Loucy (cell line): ENCODE measurements at regions not wholly inside any gene's neighbourhood (a gene's known extent, or its start where the extent isn't known, plus 50 kb on each side); places are given as distances from the start of the nearest gene placed in this dataset.

ENCODE experiments used
- H2AFZ ChIP-seq: fragments of 200-600 bp; sonication (generic); 2 replicates; pipeline ENCODE4 v1.6.0; 2016; ENCODE audit warnings: antibody characterized with exemption, mild to moderate bottlenecking, low read length, moderate library complexity
- H3F3A ChIP-seq: fragments of 200-600 bp; 2 replicates; pipeline ENCODE4 v1.6.0; 2016; ENCODE audit warnings: antibody characterized with exemption, low read depth, mild to moderate bottlenecking
- H3K27me3 ChIP-seq: fragments of 200-600 bp; sonication (generic); 2 replicates; pipeline ENCODE4 v1.6.1; 2014; ENCODE audit warnings: low read length, mild to moderate bottlenecking; ENCODE audit not compliant: insufficient read depth, poor library complexity, severe bottlenecking
- H3K36me3 ChIP-seq: fragments of 200-600 bp; sonication (generic); 2 replicates; pipeline ENCODE4 v1.6.1; 2016; ENCODE audit warnings: low read length; ENCODE audit not compliant: insufficient read depth
- H3K4me1 ChIP-seq: fragments of 200-600 bp; sonication (generic); 2 replicates; pipeline ENCODE4 v1.5.1; 2014; ENCODE audit warnings: low read length, mild to moderate bottlenecking; ENCODE audit not compliant: insufficient read depth, poor library complexity, severe bottlenecking
- H3K4me2 ChIP-seq: fragments of 200-600 bp; sonication (generic); 2 replicates; pipeline ENCODE4 v1.6.0; 2014; ENCODE audit warnings: antibody characterized with exemption, low read length, low read depth, mild to moderate bottlenecking; ENCODE audit not compliant: poor library complexity, severe bottlenecking
- H3K4me3 ChIP-seq: fragments of 200-600 bp; sonication (generic); 2 replicates; pipeline ENCODE4 v1.5.1; 2014; ENCODE audit warnings: low read length, mild to moderate bottlenecking, mixed read lengths; ENCODE audit not compliant: poor library complexity, severe bottlenecking
- H3K79me2 ChIP-seq: fragments of 200-600 bp; sonication (generic); 2 replicates; pipeline ENCODE4 v1.6.1; 2014; ENCODE audit warnings: low read length; ENCODE audit not compliant: insufficient read depth
- H3K9ac ChIP-seq: fragments of 200-600 bp; sonication (generic); 2 replicates; pipeline ENCODE4 v1.6.0; 2014; ENCODE audit warnings: mild to moderate bottlenecking, low read depth, low read length, moderate library complexity; ENCODE audit not compliant: poor library complexity, severe bottlenecking
- H3K9me2 ChIP-seq: fragments of 200-600 bp; sonication (generic); replicated peaks from 2 replicates; pipeline ENCODE4 v1.6.1; 2016; ENCODE audit warnings: low read depth, low read length, mixed read lengths
- H3K9me3 ChIP-seq: fragments of 200-600 bp; sonication (generic); 2 replicates; pipeline ENCODE4 v1.6.1; 2014; ENCODE audit warnings: mild to moderate bottlenecking, antibody characterized with exemption, low read length, low read depth; ENCODE audit not compliant: insufficient read depth
- H4K20me1 ChIP-seq: fragments of 200-600 bp; sonication (generic); 2 replicates; pipeline ENCODE4 v1.6.0; 2014; ENCODE audit warnings: antibody characterized with exemption, low read length, mild to moderate bottlenecking; ENCODE audit not compliant: insufficient read depth, poor library complexity, severe bottlenecking
- EZH2phosphoT487 ChIP-seq: fragments of 200-600 bp; IDR thresholded peaks from 2 replicates; pipeline ENCODE4 v1.6.1; 2018; ENCODE audit warnings: antibody characterized with exemption, mild to moderate bottlenecking, moderate library complexity, borderline replicate concordance
- TF ChIP-seq, protein P1 (sequence below): fragments of 200-600 bp; sonication (generic); conservative IDR thresholded peaks from 2 replicates; pipeline ENCODE4 v1.5.1; 2014; ENCODE audit warnings: mild to moderate bottlenecking, antibody characterized with exemption, low read length

- no peak overlapping the region for H2AFZ ChIP-seq
- H3K4me3 ChIP-seq: no peak overlapping the region
- H3K27me3 ChIP-seq: no peaks in the 10 kb centered on the region
- H3K9me3 ChIP-seq: no peaks in the 10 kb centered on the region
- no peaks in the 10 kb centered on the region for H3F3A ChIP-seq
- no peak overlapping the region for H3K9ac ChIP-seq
- H3K79me2 ChIP-seq: no peaks in the 10 kb centered on the region
- no peaks in the 10 kb centered on the region for H3K9me2 ChIP-seq
- no peak overlapping the region for H3K4me2 ChIP-seq
- H4K20me1 ChIP-seq: no peaks in the 10 kb centered on the region
- TF ChIP-seq, protein P1, sequence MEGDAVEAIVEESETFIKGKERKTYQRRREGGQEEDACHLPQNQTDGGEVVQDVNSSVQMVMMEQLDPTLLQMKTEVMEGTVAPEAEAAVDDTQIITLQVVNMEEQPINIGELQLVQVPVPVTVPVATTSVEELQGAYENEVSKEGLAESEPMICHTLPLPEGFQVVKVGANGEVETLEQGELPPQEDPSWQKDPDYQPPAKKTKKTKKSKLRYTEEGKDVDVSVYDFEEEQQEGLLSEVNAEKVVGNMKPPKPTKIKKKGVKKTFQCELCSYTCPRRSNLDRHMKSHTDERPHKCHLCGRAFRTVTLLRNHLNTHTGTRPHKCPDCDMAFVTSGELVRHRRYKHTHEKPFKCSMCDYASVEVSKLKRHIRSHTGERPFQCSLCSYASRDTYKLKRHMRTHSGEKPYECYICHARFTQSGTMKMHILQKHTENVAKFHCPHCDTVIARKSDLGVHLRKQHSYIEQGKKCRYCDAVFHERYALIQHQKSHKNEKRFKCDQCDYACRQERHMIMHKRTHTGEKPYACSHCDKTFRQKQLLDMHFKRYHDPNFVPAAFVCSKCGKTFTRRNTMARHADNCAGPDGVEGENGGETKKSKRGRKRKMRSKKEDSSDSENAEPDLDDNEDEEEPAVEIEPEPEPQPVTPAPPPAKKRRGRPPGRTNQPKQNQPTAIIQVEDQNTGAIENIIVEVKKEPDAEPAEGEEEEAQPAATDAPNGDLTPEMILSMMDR: no peak
- TF ChIP-seq EZH2phosphoT487: no peak
- no peaks in the 10 kb centered on the region for H3K4me1 ChIP-seq
- no peaks in the 10 kb centered on the region for H3K36me3 ChIP-seq
These were observed 50.6 kb upstream of the TMEM170B start for GRCh38 chr6:11486959-11487358.

DNA sequence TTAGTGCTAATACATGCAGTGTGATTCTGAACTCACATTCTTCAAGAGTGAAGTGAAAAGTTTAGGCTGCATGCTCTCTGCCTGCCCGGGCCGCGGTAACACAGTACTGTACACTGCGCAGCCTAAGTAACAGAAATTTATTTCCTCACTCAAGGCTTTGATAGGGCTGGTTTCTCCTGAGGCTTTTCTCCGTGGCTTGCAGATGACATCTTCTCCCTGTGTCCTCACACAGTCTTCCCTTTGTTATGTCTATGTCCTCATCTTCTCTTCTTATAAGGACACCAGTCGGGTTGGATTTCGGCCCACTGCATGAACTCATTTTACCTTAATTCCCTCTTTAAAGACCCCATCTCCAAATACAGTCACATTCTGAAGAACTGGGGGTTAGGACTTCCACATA lies 51.1 kb upstream of the TMEM170B start:
- Histone ChIP-seq H3F3A (no peaks in the 10 kb centered on the region), H3K27me3 (no peaks in the 10 kb centered on the region), H3K4me3 (no peak overlapping the region), H3K4me1 (no peaks in the 10 kb centered on the region), H3K9me2 (no peaks in the 10 kb centered on the region), H4K20me1 (no peaks in the 10 kb centered on the region), H2AFZ (no peak overlapping the region), H3K36me3 (no peaks in the 10 kb centered on the region), H3K9me3 (no peaks in the 10 kb centered on the region), H3K9ac (no peak overlapping the region), H3K4me2 (no peak overlapping the region), H3K79me2 (no peaks in the 10 kb centered on the region)
- no peak for TF ChIP-seq EZH2phosphoT487
- TF ChIP-seq, protein P1: no peak

- no peak overlapping the region for H3K9ac ChIP-seq
- no peaks in the 10 kb centered on the region for H3K4me1 ChIP-seq
- TF ChIP-seq EZH2phosphoT487: no peak
- TF ChIP-seq, protein P1: no peak
- no peaks in the 10 kb centered on the region for H3K79me2 ChIP-seq
- H3K9me3 ChIP-seq: no peaks in the 10 kb centered on the region
- no peaks in the 10 kb centered on the region for H3K36me3 ChIP-seq
- no peak overlapping the region for H3K4me2 ChIP-seq
- no peaks in the 10 kb centered on the region for H4K20me1 ChIP-seq
- no peaks in the 10 kb centered on the region for H3K27me3 ChIP-seq
- no peak overlapping the region for H2AFZ ChIP-seq
- H3K4me3 ChIP-seq: no peak overlapping the region
- H3F3A ChIP-seq: no peaks in the 10 kb centered on the region
- no peaks in the 10 kb centered on the region for H3K9me2 ChIP-seq
These were observed 51.5 kb upstream of the TMEM170B start for GRCh38 chr6:11486051-11486450.
